ENCODE measurements at regions not wholly inside any gene's neighbourhood (a gene's known extent, or its start where the extent isn't known, plus 50 kb on each side); places are given as distances from the start of the nearest gene placed in this dataset.

DNA sequence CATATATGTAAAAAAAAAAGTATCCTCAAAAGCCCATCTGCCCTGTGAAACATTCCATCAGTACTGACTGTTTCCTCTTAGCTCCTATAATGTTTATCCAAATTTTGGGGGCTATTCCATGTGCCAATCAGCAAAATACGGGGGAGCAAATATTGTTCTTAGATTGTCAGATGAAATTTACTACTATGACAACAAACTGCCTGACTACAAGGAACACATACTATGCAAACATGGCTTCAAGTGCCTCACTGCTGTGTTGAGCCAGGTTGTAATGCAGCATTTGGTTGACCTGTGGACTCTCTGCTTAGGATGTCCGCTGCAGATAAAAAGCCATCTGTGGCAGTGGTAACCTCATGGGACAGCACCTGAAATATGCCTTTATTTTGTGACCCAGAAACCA is 98.2 kb upstream of the SCEL start:
- TF ChIP-seq EP300 (IDR thresholded peaks at IDR 0.05) (no peak), CTCF (IDR thresholded peaks at IDR 0.05) (no peak), POLR2AphosphoS5 (IDR thresholded peaks at IDR 0.05) (no peak), POLR2A (IDR thresholded peaks at IDR 0.05) (no peak)
